ENCODE measurements at regions not wholly inside any gene's neighbourhood (a gene's known extent, or its start where the extent isn't known, plus 50 kb on each side); places are given as distances from the start of the nearest gene placed in this dataset.
"Not testable (repeated sequence)": the region's sequence is repeated elsewhere in the genome, so short reads cannot be mapped to it uniquely, and the experiment has no call there.

GRCh38 chrX:475926-476723, 89.4 kb upstream of the PPP2R3B start:
- intact Hi-C loops (cut with micrococcal nuclease) = no loop called here
- H3K4me3 Mint-ChIP-seq = no peak overlapping the region
- H3K27ac Mint-ChIP-seq = no peak overlapping the region
- H3K4me1 Mint-ChIP-seq (ENCODE audit: low read depth) = no peaks in the 10 kb centered on the region
- peaks cover 14% of the 10 kb centered on the region for H3K9me3 Mint-ChIP-seq
- H3K27me3 Mint-ChIP-seq = no peaks in the 10 kb centered on the region
- H3K36me3 Mint-ChIP-seq (ENCODE audit: low read depth) = no peaks in the 10 kb centered on the region

GRCh38 chrX:476724-477075, 90.0 kb upstream of the PPP2R3B start:
- H3K4me1 Mint-ChIP-seq (ENCODE audit: low read depth) = no peaks in the 10 kb centered on the region
- H3K9me3 Mint-ChIP-seq = peaks cover 19% of the 10 kb centered on the region
- H3K27me3 Mint-ChIP-seq = no peaks in the 10 kb centered on the region
- H3K4me3 Mint-ChIP-seq = no peak overlapping the region
- intact Hi-C loops (cut with micrococcal nuclease) = no loop called here
- H3K27ac Mint-ChIP-seq = no peak overlapping the region
- H3K36me3 Mint-ChIP-seq (ENCODE audit: low read depth) = no peaks in the 10 kb centered on the region

GRCh38 chrX:477441-478012, 90.8 kb upstream of the PPP2R3B start:
- peaks cover 25% of the 10 kb centered on the region for H3K9me3 Mint-ChIP-seq
- H3K27ac Mint-ChIP-seq = no peak overlapping the region
- H3K27me3 Mint-ChIP-seq = no peaks in the 10 kb centered on the region
- H3K4me3 Mint-ChIP-seq = no peak overlapping the region
- H3K4me1 Mint-ChIP-seq (ENCODE audit: low read depth) = no peaks in the 10 kb centered on the region
- intact Hi-C loops (cut with micrococcal nuclease) = no loop called here
- no peaks in the 10 kb centered on the region for H3K36me3 Mint-ChIP-seq (ENCODE audit: low read depth)

GRCh38 chrX:479273-479981, 92.7 kb upstream of the PPP2R3B start:
- Mint-ChIP-seq H3K9me3 (peaks cover 24% of the 10 kb centered on the region), H3K4me3 (no peak overlapping the region), H3K27me3 (no peaks in the 10 kb centered on the region), H3K36me3 (ENCODE audit: low read depth) (no peaks in the 10 kb centered on the region), H3K4me1 (ENCODE audit: low read depth) (no peaks in the 10 kb centered on the region), H3K27ac (no peak overlapping the region)
- intact Hi-C loops (cut with micrococcal nuclease) = no loop called here

- Mint-ChIP-seq H3K27me3 (no peaks in the 10 kb centered on the region), H3K4me3 (no peak overlapping the region), H3K27ac (no peak overlapping the region), H3K9me3 (peaks cover 28% of the 10 kb centered on the region), H3K4me1 (ENCODE audit: low read depth) (no peaks in the 10 kb centered on the region), H3K36me3 (ENCODE audit: low read depth) (no peaks in the 10 kb centered on the region)
- intact Hi-C loops (cut with micrococcal nuclease) = no loop called here
These were observed 94.2 kb upstream of the PPP2R3B start for GRCh38 chrX:480861-481417.

- peaks cover 29% of the 10 kb centered on the region for H3K9me3 Mint-ChIP-seq
- H3K4me1 Mint-ChIP-seq (ENCODE audit: low read depth) = no peaks in the 10 kb centered on the region
- H3K36me3 Mint-ChIP-seq (ENCODE audit: low read depth) = no peaks in the 10 kb centered on the region
- intact Hi-C loops (cut with micrococcal nuclease) = no loop called here
- no peak overlapping the region for H3K27ac Mint-ChIP-seq
- no peak overlapping the region for H3K4me3 Mint-ChIP-seq
- H3K27me3 Mint-ChIP-seq = no peaks in the 10 kb centered on the region
These were observed 95.5 kb upstream of the PPP2R3B start for GRCh38 chrX:482192-482701.

- H3K4me1 Mint-ChIP-seq (ENCODE audit: low read depth) = no peaks in the 10 kb centered on the region
- no peak overlapping the region for H3K4me3 Mint-ChIP-seq
- peaks cover 29% of the 10 kb centered on the region for H3K9me3 Mint-ChIP-seq
- intact Hi-C loops (cut with micrococcal nuclease) = no loop called here
- no peaks in the 10 kb centered on the region for H3K36me3 Mint-ChIP-seq (ENCODE audit: low read depth)
- H3K27ac Mint-ChIP-seq = no peak overlapping the region
- no peaks in the 10 kb centered on the region for H3K27me3 Mint-ChIP-seq
These were observed 96.0 kb upstream of the PPP2R3B start for GRCh38 chrX:482702-483203.

GRCh38 chrX:485368-485767, 98.7 kb upstream of the PPP2R3B start:
- Mint-ChIP-seq H3K4me1 (ENCODE audit: low read depth) (no peaks in the 10 kb centered on the region), H3K27ac (no peak overlapping the region), H3K9me3 (peaks cover 29% of the 10 kb centered on the region), H3K36me3 (ENCODE audit: low read depth) (no peaks in the 10 kb centered on the region), H3K4me3 (no peak overlapping the region), H3K27me3 (no peaks in the 10 kb centered on the region)
- intact Hi-C loops (cut with micrococcal nuclease) = no loop called here

- H3K36me3 Mint-ChIP-seq (ENCODE audit: low read depth) = no peaks in the 10 kb centered on the region
- H3K4me3 Mint-ChIP-seq = no peak overlapping the region
- intact Hi-C loops (cut with micrococcal nuclease) = no loop called here
- H3K4me1 Mint-ChIP-seq (ENCODE audit: low read depth) = no peaks in the 10 kb centered on the region
- H3K9me3 Mint-ChIP-seq = peaks cover 23% of the 10 kb centered on the region
- H3K27ac Mint-ChIP-seq = no peak overlapping the region
- no peaks in the 10 kb centered on the region for H3K27me3 Mint-ChIP-seq
These were observed 99.6 kb upstream of the PPP2R3B start for GRCh38 chrX:486325-486724.

GRCh38 chrX:487836-488235, 101.1 kb upstream of the PPP2R3B start:
- H3K36me3 Mint-ChIP-seq (ENCODE audit: low read depth) = no peaks in the 10 kb centered on the region
- no peak overlapping the region for H3K27ac Mint-ChIP-seq

GRCh38 chrX:489820-490219, 103.1 kb upstream of the PPP2R3B start:
- peaks cover 5% of the 10 kb centered on the region for H3K9me3 Mint-ChIP-seq
- H3K36me3 Mint-ChIP-seq (ENCODE audit: low read depth) = no peaks in the 10 kb centered on the region
- no peak overlapping the region for H3K4me3 Mint-ChIP-seq
- H3K27ac Mint-ChIP-seq = no peak overlapping the region
- no peaks in the 10 kb centered on the region for H3K4me1 Mint-ChIP-seq (ENCODE audit: low read depth)
- H3K27me3 Mint-ChIP-seq = no peaks in the 10 kb centered on the region
- intact Hi-C loops (cut with micrococcal nuclease) = no loop called here

More at GRCh38 chrX:487836-488235, 101.1 kb upstream of the PPP2R3B start:
- Mint-ChIP-seq H3K27me3 (no peaks in the 10 kb centered on the region), H3K4me1 (ENCODE audit: low read depth) (no peaks in the 10 kb centered on the region), H3K9me3 (peaks cover 8% of the 10 kb centered on the region), H3K4me3 (no peak overlapping the region)
- intact Hi-C loops (cut with micrococcal nuclease) = no loop called here

GRCh38 chrX:497186-498014, 110.7 kb upstream of the PPP2R3B start:
- H3K4me3 Mint-ChIP-seq = no peak overlapping the region
- H3K36me3 Mint-ChIP-seq (ENCODE audit: low read depth) = no peaks in the 10 kb centered on the region
- intact Hi-C loops (cut with micrococcal nuclease) = no loop called here
- peaks cover 17% of the 10 kb centered on the region for H3K27me3 Mint-ChIP-seq
- H3K27ac Mint-ChIP-seq = no peak overlapping the region
- H3K9me3 Mint-ChIP-seq = peaks cover 11% of the 10 kb centered on the region
- no peaks in the 10 kb centered on the region for H3K4me1 Mint-ChIP-seq (ENCODE audit: low read depth)

- intact Hi-C loops (cut with micrococcal nuclease); H3K4me1 Mint-ChIP-seq (ENCODE audit: low read depth); H3K36me3 Mint-ChIP-seq (ENCODE audit: low read depth); H3K27ac Mint-ChIP-seq; H3K4me3 Mint-ChIP-seq: not testable (repeated sequence)
- H3K9me3 Mint-ChIP-seq = peaks cover 18% of the 10 kb centered on the region
- H3K27me3 Mint-ChIP-seq = peaks cover 17% of the 10 kb centered on the region
These were observed 112.2 kb upstream of the PPP2R3B start for GRCh38 chrX:498901-499300.

Data from dendritic cell treated with granulocyte-macrophage colony-stimulating factor and Interleukin-4, amounts not matched to agents 40 ng/mL and 50 ng/mL, for 4 days (primary cell).